Stimulated activated CD8-positive, alpha-beta memory T cell treated with anti-CD3 and anti-CD28 coated beads, Interleukin-2, amount 100 ng/mL, for 1 hour (primary cell): ENCODE measurements at regions not wholly inside any gene's neighbourhood (a gene's known extent, or its start where the extent isn't known, plus 50 kb on each side); places are given as distances from the start of the nearest gene placed in this dataset.
"Not testable (repeated sequence)": the region's sequence is repeated elsewhere in the genome, so short reads cannot be mapped to it uniquely, and the experiment has no call there.

Experiments used
- DNase-seq, 2 donors: peaks; one replicate each; pipeline ENCODE4 v3.0.0-alpha.2; 2020; ENCODE audit warnings: low read depth in 2 of 2

GRCh38 chr18:76605341-76605929, 110.4 kb upstream of the ZNF516 start:
- DNase-seq = no peak

DNA sequence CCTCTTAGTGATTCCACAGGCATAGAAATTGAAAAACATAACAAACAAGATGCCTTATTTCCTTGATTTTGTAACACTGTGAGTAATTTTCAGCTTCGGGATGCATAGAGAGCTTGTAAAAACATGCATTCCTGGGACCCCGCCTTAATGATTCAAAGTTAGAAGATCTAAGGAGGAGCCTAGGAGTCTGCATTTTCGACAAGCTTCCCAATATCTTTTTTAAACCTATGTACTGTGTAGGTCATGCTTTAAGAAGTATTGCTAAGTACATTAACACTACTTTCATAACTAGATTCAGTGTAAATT, 109.8 kb upstream of the ZNF516 start:
- DNase-seq = no peak

- DNase-seq = no peak
Observed at GRCh38 chr18:76604108-76604934, 109.3 kb upstream of the ZNF516 start.

GRCh38 chr18:76602191-76602590, 107.1 kb upstream of the ZNF516 start:
- DNase-seq = no peak

DNA sequence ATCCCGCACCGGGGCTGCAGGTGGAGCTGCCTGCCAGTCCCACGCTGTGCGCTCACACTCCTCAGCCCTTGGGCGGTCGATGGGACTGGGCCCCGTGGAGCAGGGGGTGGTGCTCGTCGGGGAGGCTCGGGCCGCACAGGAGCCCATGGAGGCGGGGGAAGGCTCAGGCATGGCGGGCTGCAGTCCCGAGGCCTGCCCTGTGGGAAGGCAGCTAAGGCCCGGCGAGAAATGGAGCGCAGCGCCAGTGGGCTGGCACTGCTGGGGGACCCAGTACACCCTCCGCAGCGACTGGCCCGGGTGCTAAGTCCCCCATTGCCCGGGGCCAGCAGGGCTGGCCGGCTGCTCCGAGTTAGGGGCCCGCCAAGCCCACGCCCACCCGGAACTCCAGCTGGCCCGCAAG, 105.0 kb upstream of the ZNF516 start:
- not testable (repeated sequence) for DNase-seq

DNA sequence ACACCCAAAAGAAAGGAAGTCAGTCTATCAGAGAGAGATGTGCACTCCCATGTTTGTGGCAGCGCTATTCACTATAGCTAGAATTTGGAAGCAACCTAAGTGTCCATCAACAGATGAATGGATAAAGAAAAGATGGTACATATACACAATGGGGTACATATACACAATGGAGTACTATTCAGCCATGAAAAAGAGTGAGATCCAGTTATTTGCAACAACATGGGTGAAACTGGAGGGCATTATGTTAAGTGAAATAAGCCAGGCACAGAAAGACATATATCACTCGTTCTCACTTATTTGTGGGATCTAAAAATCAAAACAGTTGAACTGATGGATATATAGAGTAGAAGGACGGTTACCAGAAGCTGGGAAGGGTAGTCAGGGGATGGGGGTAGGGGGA, 99.9 kb upstream of the ZNF516 start:
- DNase-seq = no peak

GRCh38 chr18:76593843-76594242, 98.8 kb upstream of the ZNF516 start:
- DNase-seq = no peak

DNA sequence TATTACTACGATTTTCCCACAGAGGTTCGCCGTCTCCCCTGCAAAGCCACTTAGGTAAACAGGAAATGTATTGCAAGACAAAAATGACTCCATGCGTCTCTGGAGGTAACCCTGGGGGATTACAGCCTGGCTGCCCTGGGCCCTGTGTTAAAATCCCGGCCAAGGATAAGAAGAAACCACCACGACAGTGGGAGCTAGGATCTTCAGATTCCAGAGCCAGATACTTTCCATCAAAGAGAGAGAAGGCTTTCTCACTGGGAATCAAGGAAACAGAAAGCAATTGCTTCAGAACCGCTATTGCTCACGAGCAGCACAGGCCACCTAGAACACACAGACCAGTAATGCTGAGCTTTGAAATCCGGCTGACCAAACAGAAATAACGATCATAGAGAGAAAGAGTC, 97.9 kb upstream of the ZNF516 start:
- DNase-seq = no peak

GRCh38 chr18:76592096-76592495, 97.1 kb upstream of the ZNF516 start:
- DNase-seq = no peak

DNA sequence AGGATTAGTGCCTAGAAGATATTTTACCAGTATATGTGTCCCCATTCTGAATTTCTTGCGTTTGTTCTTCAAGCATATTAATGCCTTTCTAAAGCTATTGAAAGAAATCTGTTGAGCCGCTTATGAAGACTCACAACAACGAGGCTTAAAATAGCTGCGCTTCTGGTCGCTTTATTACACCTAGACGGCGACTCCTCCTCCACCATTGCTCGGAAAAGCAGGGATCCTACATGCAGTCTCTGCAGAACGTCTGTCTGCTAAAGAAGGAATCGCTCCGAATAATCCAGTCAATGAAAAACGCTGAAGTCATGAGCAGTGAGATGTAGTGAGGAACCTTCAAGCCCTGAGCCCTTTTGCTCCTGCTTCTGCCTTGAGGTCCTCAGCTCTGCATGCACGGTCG, 94.8 kb upstream of the ZNF516 start:
- DNase-seq = no peak

DNA sequence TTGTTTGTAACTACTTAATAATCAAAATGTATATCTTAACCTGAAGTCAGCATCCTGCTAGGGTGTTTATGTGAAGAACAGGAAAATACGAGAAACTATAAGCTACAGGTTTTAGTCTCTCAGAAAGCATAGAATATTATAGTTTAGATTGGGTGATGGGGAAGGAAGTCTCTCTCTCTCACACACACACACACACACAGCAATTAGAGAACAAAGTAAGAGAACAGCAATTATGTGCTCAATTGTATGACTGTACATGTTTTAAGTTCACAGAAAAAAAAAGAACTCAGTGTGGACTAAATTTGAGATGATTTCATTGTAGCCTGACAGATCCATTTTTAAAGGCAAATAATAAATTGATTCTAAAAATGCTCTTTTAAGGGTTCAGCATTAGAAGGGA, 94.3 kb upstream of the ZNF516 start:
- DNase-seq = no peak

- no peak for DNase-seq
Observed at GRCh38 chr18:76588601-76589226, 93.7 kb upstream of the ZNF516 start.

GRCh38 chr18:76587879-76588271, 92.8 kb upstream of the ZNF516 start:
- DNase-seq = no peak

DNA sequence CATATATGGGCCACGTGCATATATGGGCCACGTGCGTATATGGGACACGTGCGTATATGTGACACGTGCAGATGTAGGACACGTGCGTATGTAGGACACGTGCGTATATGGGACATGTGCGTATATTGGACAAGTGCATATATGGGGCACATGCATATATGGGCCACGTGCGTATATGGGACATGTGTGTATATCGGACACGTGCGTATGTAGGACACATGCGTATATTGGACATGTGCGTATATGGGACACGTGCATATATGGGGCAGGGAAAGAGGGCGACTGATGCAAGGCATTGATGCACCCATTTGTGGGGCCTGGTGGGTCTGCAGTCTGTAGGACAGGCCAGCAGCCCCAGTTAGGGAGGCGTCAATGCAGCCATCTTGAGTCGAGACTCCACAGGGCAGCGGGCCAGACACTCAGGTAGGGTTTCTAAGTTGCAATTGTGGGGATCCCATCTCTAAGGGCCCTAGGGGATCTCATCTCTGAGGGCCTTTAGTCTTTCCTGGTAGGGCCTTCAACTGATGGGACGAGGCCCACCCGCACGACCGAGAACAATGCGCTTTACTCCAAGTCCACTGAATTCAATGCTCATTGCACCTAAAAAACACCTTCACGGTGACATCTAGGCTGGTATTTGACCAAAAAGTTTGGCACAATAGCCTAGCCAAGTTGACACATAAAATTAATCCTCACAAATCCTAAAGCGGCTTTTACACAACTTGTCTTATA, 92.3 kb upstream of the ZNF516 start:
- no peak for DNase-seq

- no peak for DNase-seq
Observed at GRCh38 chr18:76584414-76585310, 89.6 kb upstream of the ZNF516 start.

- DNase-seq = no peak
Observed at GRCh38 chr18:76581261-76581660, 86.2 kb upstream of the ZNF516 start.

DNA sequence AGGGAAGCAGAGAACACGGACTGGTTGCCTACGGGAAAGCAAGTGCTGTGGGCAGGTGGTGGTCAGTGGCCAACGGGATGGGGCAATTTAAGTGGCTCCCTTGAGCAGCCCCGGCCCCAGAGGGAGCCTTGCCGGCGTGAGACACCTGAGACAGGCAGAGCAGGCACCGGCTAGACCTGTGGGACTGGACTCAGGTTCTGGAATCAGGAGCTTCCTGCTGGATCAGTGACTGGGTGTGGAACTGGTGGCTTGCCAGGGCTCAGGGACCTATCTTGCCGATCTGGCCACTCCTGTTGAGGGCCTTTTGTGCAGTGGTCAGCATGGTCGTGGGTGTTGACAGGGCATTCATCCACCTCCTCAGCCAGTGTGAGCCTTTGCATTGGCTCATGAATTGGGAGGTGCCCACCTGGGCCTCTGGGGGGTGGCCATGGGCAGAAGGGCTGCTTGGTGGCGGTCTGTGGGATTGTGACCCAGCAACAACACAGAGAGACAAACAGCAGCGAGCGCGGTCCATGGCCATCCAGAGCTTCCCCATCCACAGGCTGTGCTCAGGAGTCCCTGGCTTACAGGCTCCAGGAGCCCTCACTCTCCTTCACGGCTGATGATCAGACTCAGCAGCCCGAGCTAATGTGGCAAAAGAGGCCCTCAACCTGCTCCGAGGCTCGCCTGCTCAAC, 85.4 kb upstream of the ZNF516 start:
- DNase-seq = no peak

GRCh38 chr18:76579301-76579695, 84.3 kb upstream of the ZNF516 start:
- no peak for DNase-seq

- no peak for DNase-seq
Observed at GRCh38 chr18:76578571-76579300, 83.7 kb upstream of the ZNF516 start.

GRCh38 chr18:76573325-76574025, 78.4 kb upstream of the ZNF516 start:
- DNase-seq = no peak
